Endothelial cell of umbilical vein (primary cell): ENCODE measurements at regions not wholly inside any gene's neighbourhood (a gene's known extent, or its start where the extent isn't known, plus 50 kb on each side); places are given as distances from the start of the nearest gene placed in this dataset.

Experiments
- BruUV-seq: library from RNA; stranded (reverse); fragments of 400-500 nt; replicated peaks from 2 replicates; lab custom pipeline; 2021; lab: Mats Ljungman, UMichigan
- CTCF ChIA-PET: fragments of 300-600, 350-600 bp; sonication (Branson Sonifier 250); formaldehyde crosslinking; loops from one replicate; lab custom pipeline; 2021; ENCODE audit warnings: antibody characterized with exemption, inconsistent platforms; lab: Charles Lee
- POLR2A ChIA-PET: fragments of 300-600, 350-600 bp; sonication (Branson Sonifier 250); formaldehyde crosslinking; loops from one replicate; lab custom pipeline; 2021; ENCODE audit warnings: antibody characterized with exemption, inconsistent platforms; lab: Charles Lee
- DNase-seq: peaks from one replicate; pipeline ENCODE4 v3.0.0-alpha.2; 2011; ENCODE audit warnings: low read depth, low spot score
- FAIRE-seq: peaks from 2 replicates; lab custom pipeline; 2011; peaks lifted over from hg19 to GRCh38; lab: Jason Lieb, UNC
- H2AFZ ChIP-seq: 2 replicates; pipeline ENCODE4 v1.6.0; 2012; ENCODE audit warnings: low read depth, low read length, control low read depth, inconsistent platforms
- H3K27ac ChIP-seq: 2 replicates; pipeline ENCODE4 v1.5.1; 2011; ENCODE audit warnings: low read depth, mild to moderate bottlenecking, control low read depth, low read length, moderate library complexity; ENCODE audit not compliant: insufficient read depth
- H3K27me3 ChIP-seq, 2 experiments: 2 replicates each; pipeline versions ENCODE4 v1.6.0 to v1.6.1; 2011; ENCODE audit warnings: low read length in 2 of 2, mixed read lengths in 1 of 2; ENCODE audit not compliant: control insufficient read depth in 2 of 2, insufficient read depth in 2 of 2
- H3K36me3 ChIP-seq, 2 experiments: 2 replicates in 1 of 2; 3 replicates in 1 of 2; pipeline ENCODE4 v1.5.1; 2011; ENCODE audit warnings: low read length in 2 of 2, mild to moderate bottlenecking in 1 of 2, moderate library complexity in 1 of 2; ENCODE audit not compliant: control insufficient read depth in 2 of 2, insufficient read depth in 2 of 2; ENCODE audit errors: extremely low read depth in 1 of 2
- H3K4me1 ChIP-seq: 3 replicates; pipeline ENCODE4 v1.5.1; 2011; ENCODE audit warnings: mild to moderate bottlenecking, low read length; ENCODE audit not compliant: control insufficient read depth, insufficient read depth; ENCODE audit errors: extremely low read depth
- H3K4me2 ChIP-seq: 2 replicates; pipeline ENCODE4 v1.6.1; 2011; ENCODE audit warnings: low read length, control low read depth, mixed read lengths; ENCODE audit not compliant: insufficient read depth
- H3K4me3 ChIP-seq, 3 experiments: fragments of 200-600 bp in 1 of 3; sonication (generic), shearing (Covaris generic) in 1 of 3; replicated peaks in 1 of 3; 2 replicates each; pipeline ENCODE4 v1.5.1; 2011 to 2016; ENCODE audit warnings: control low read depth in 3 of 3, low read length in 3 of 3, mild to moderate bottlenecking in 2 of 3, inconsistent platforms in 1 of 3, low read depth in 1 of 3, moderate library complexity in 1 of 3; ENCODE audit not compliant: insufficient read depth in 1 of 3
- H3K79me2 ChIP-seq: 2 replicates; pipeline ENCODE4 v1.6.0; 2012; ENCODE audit warnings: low read length, inconsistent platforms; ENCODE audit not compliant: control insufficient read depth, insufficient read depth
- H3K9ac ChIP-seq: replicated peaks from 2 replicates; pipeline ENCODE3; 2011; ENCODE audit warnings: low read length, control low read depth; ENCODE audit not compliant: insufficient read depth; ENCODE audit errors: extremely low read depth
- H3K9me1 ChIP-seq: replicated peaks from 3 replicates; pipeline ENCODE4 v1.6.0; 2011; ENCODE audit warnings: mild to moderate bottlenecking, low read length; ENCODE audit not compliant: control insufficient read depth, insufficient read depth; ENCODE audit errors: extremely low read depth
- H3K9me3 ChIP-seq: replicated peaks from 2 replicates; pipeline ENCODE4 v1.5.1; 2012; ENCODE audit warnings: low read length, inconsistent platforms; ENCODE audit not compliant: control insufficient read depth, insufficient read depth
- H4K20me1 ChIP-seq: replicated peaks from 2 replicates; pipeline ENCODE3; 2011; ENCODE audit warnings: mild to moderate bottlenecking, low read length; ENCODE audit not compliant: control insufficient read depth, insufficient read depth; ENCODE audit errors: extremely low read depth
- EZH2 ChIP-seq: IDR thresholded peaks from 2 replicates; pipeline ENCODE4 v1.6.1; 2012; ENCODE audit warnings: borderline replicate concordance, low read depth, mild to moderate bottlenecking, moderate library complexity, low read length, inconsistent platforms; ENCODE audit not compliant: severe bottlenecking
- FOS ChIP-seq: IDR thresholded peaks from 2 replicates; pipeline ENCODE4 v1.6.1; 2011; ENCODE audit warnings: mild to moderate bottlenecking, low read length, moderate library complexity, borderline replicate concordance; ENCODE audit not compliant: insufficient read depth
- GATA2 ChIP-seq: IDR thresholded peaks from 2 replicates; pipeline ENCODE4 v1.7.0; 2011; ENCODE audit warnings: low read depth, mild to moderate bottlenecking, moderate library complexity, mixed read lengths, low read length; ENCODE audit not compliant: insufficient read length, insufficient read depth
- JUN ChIP-seq: IDR thresholded peaks from 2 replicates; pipeline ENCODE4 v1.6.1; 2011; ENCODE audit warnings: borderline replicate concordance, low read depth; ENCODE audit not compliant: insufficient read length, insufficient read depth
- MYC ChIP-seq: IDR thresholded peaks from one replicate; pipeline ENCODE4 v1.6.1; 2011; ENCODE audit warnings: mild to moderate bottlenecking, low read depth, low read length
- POLR2A ChIP-seq: IDR thresholded peaks from 2 replicates; pipeline ENCODE4 v1.6.1; 2012; ENCODE audit warnings: low read depth, mild to moderate bottlenecking, control low read depth, low read length
- POLR2AphosphoS5 ChIP-seq: IDR thresholded peaks from 2 replicates; pipeline ENCODE4 v1.6.1; 2012; ENCODE audit warnings: low read depth, mild to moderate bottlenecking, control low read depth, low read length, moderate library complexity; ENCODE audit not compliant: insufficient read depth
- dilution Hi-C: fragments of 300-500 bp; cut with MboI; formaldehyde crosslinking; loops from one replicate; pipeline ENCODE4 v1.15.0; 2019; ENCODE audit warnings: low sequenced_read_pairs; ENCODE audit not compliant: extremely low pct_ligation_motif_present
- intact Hi-C: fragments of 100-400 bp; cut with micrococcal nuclease; formaldehyde crosslinking; loops from one replicate; pipeline ENCODE4 v1.10.0; 2022
- TF ChIP-seq, protein P1 (sequence below): IDR thresholded peaks from 2 replicates; pipeline ENCODE4 v1.6.1; 2011; ENCODE audit not compliant: insufficient read depth, insufficient read length
- TF ChIP-seq, protein P2 (sequence below), 2 donors: IDR thresholded peaks; 1 replicate in 1 of 2; 2 replicates in 1 of 2; pipeline ENCODE4 v1.5.1; 2011; ENCODE audit warnings: low read length in 2 of 2, mild to moderate bottlenecking in 2 of 2, moderate library complexity in 2 of 2, control low read depth in 1 of 2, inconsistent platforms in 1 of 2, low read depth in 1 of 2; ENCODE audit not compliant: insufficient read depth in 1 of 2; ENCODE audit errors: extremely low read depth in 1 of 2

DNA sequence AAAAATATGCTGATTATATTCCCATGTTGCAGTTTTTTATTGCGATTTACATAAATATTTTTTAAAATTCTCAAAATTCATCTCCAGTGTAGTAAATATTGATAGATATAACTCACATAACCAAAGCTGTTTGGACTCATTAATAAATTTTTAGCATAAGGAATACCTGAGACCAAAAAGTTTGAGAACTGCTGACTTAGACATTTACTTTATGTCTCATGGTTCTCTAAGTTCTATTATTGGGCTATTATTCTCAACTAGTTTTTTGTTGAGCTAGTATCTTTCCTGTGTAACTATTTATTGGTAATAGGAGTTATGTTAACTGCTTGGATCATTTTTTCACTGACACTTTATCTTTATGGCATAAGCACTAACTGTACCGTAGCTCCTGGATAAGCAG lies 1069.6 kb downstream of the ADGRL2 start:
- dilution Hi-C loops (no loop called here), intact Hi-C loops (no loop called here)
- ChIA-PET POLR2A (no interaction called here), CTCF (no interaction called here)
- no peak for TF ChIP-seq JUN
- H3K36me3 ChIP-seq = no peaks in the 10 kb centered on the region
- H3K27ac ChIP-seq = no peak overlapping the region
- no peaks in the 10 kb centered on the region for H3K9me1 ChIP-seq
- H3K4me1 ChIP-seq = no peaks in the 10 kb centered on the region
- H3K4me3 ChIP-seq = no peak overlapping the region
- H3K4me2 ChIP-seq = no peak overlapping the region
- no peak for DNase-seq
- BruUV-seq = no TSS peak
- FAIRE-seq = no peak
- no peak overlapping the region for H2AFZ ChIP-seq
- no peaks in the 10 kb centered on the region for H3K27me3 ChIP-seq
- H3K9ac ChIP-seq = no peak overlapping the region
- H3K79me2 ChIP-seq = no peaks in the 10 kb centered on the region
- no peaks in the 10 kb centered on the region for H3K9me3 ChIP-seq
- H4K20me1 ChIP-seq = no peaks in the 10 kb centered on the region

DNA sequence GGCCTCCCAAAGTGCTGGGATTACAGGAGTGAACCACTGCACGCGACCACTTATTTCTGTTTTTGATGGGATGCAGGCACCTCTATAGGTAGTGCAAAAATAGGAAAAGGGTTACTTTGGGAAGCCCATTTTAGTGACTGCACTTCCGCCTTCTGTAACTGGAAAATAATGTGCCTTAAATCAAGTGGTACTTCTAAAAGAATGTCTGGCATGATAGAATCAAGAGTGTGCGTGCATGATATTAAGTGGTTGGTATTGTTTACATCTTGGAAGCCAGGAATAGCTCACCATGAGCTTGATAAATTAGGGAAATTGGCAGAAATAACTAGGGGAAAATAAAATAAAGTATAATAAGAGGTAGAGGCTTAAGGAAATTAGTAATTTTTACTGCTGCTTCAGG lies 1067.0 kb downstream of the ADGRL2 start:
- no peaks in the 10 kb centered on the region for H4K20me1 ChIP-seq
- FAIRE-seq = peak; percentile 18
- no peak overlapping the region for H2AFZ ChIP-seq
- H3K79me2 ChIP-seq = no peaks in the 10 kb centered on the region
- H3K9me1 ChIP-seq = no peaks in the 10 kb centered on the region
- dilution Hi-C loops = no loop called here
- DNase-seq = no peak
- H3K27ac ChIP-seq = no peak overlapping the region
- no peaks in the 10 kb centered on the region for H3K27me3 ChIP-seq
- no peak overlapping the region for H3K9ac ChIP-seq
- BruUV-seq = no TSS peak
- ChIA-PET POLR2A (no interaction called here), CTCF (interaction anchor here (1.6 kb wide), 1 partner anchor 13 kb away, joined by 3 read pairs; no protein-coding TSS in a partner anchor)
- no peaks in the 10 kb centered on the region for H3K9me3 ChIP-seq
- no peak overlapping the region for H3K4me3 ChIP-seq
- intact Hi-C loops = no loop called here
- TF ChIP-seq EZH2 (no peak), FOS (no peak), POLR2AphosphoS5 (no peak), JUN (no peak), GATA2 (no peak), MYC (no peak), POLR2A (no peak)
- TF ChIP-seq, protein P1, sequence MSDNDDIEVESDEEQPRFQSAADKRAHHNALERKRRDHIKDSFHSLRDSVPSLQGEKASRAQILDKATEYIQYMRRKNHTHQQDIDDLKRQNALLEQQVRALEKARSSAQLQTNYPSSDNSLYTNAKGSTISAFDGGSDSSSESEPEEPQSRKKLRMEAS = no peak
- TF ChIP-seq, protein P2, sequence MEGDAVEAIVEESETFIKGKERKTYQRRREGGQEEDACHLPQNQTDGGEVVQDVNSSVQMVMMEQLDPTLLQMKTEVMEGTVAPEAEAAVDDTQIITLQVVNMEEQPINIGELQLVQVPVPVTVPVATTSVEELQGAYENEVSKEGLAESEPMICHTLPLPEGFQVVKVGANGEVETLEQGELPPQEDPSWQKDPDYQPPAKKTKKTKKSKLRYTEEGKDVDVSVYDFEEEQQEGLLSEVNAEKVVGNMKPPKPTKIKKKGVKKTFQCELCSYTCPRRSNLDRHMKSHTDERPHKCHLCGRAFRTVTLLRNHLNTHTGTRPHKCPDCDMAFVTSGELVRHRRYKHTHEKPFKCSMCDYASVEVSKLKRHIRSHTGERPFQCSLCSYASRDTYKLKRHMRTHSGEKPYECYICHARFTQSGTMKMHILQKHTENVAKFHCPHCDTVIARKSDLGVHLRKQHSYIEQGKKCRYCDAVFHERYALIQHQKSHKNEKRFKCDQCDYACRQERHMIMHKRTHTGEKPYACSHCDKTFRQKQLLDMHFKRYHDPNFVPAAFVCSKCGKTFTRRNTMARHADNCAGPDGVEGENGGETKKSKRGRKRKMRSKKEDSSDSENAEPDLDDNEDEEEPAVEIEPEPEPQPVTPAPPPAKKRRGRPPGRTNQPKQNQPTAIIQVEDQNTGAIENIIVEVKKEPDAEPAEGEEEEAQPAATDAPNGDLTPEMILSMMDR (IDR thresholded peaks at IDR 0.05; ENCODE audit: extremely low read depth in 1 of 2, insufficient read depth in 1 of 2, low read depth in 1 of 2, low read length in 2 of 2) = no peak
- H3K36me3 ChIP-seq = no peaks in the 10 kb centered on the region
- no peak overlapping the region for H3K4me2 ChIP-seq
- H3K4me1 ChIP-seq = no peaks in the 10 kb centered on the region
